Keratinocyte (primary cell): ENCODE measurements at regions not wholly inside any gene's neighbourhood (a gene's known extent, or its start where the extent isn't known, plus 50 kb on each side); places are given as distances from the start of the nearest gene placed in this dataset.

ENCODE experiments used
- CTCF ChIP-seq, 3 experiments: IDR thresholded peaks in 1 of 3; conservative IDR thresholded peaks in 1 of 3; optimal IDR thresholded peaks in 1 of 3; 2 replicates in 2 of 3; 3 replicates in 1 of 3; pipeline versions ENCODE3 to v1.5.1; 2011; ENCODE audit warnings: low read length in 3 of 3, mild to moderate bottlenecking in 3 of 3, moderate library complexity in 2 of 3, control low read depth in 1 of 3, inconsistent platforms in 1 of 3; ENCODE audit not compliant: insufficient read depth in 2 of 3; ENCODE audit errors: extremely low read depth in 1 of 3
- EZH2 ChIP-seq: IDR thresholded peaks from one replicate; pipeline ENCODE4 v1.6.1; 2012; ENCODE audit warnings: inconsistent platforms, mild to moderate bottlenecking, low read length, moderate library complexity

- TF ChIP-seq CTCF (optimal IDR thresholded peaks at IDR 0.05 in 1 of 3, IDR thresholded peaks at IDR 0.05 in 1 of 3, conservative IDR thresholded peaks at IDR 0.05 in 1 of 3; ENCODE audit: extremely low read depth in 1 of 3, insufficient read depth in 2 of 3, low read length in 3 of 3), result no peak
- TF ChIP-seq EZH2, result no peak
These were observed 109.3 kb downstream of the BRD1 start for GRCh38 chr22:49718396-49718795.
